ENCODE measurements at regions not wholly inside any gene's neighbourhood (a gene's known extent, or its start where the extent isn't known, plus 50 kb on each side); places are given as distances from the start of the nearest gene placed in this dataset.

DNA sequence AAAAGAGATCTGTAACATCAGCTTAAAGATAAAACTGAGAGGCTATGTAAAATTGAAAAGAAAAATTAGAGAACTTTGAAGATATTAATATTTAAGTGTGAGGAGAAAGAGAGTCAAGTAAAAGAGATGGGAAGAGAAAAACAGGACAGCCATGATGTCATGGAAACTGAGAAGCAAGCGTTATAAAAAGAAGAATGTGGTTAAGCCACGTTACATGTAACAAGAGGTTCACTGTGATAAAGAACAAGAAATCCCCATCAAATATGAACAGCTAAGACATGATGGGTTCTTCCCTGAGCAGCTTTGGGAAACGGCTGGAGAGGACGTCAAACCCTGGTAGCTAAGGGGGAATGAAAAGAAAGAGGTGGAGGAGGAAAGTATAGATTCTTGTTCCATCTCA is 1269.3 kb upstream of the TENM3 start:
- intact Hi-C loops (cut with DNase I): no loop called here
- Histone ChIP-seq H3K36me3 (no peaks in the 10 kb centered on the region), H3K9me3 (no peaks in the 10 kb centered on the region), H3K4me3 (no peak overlapping the region), H3K27ac (replicated peaks in 1 of 4) (no peak overlapping the region), H3K27me3 (no peaks in the 10 kb centered on the region), H3K4me1 (no peaks in the 10 kb centered on the region)
- TF ChIP-seq EP300 (IDR thresholded peaks at IDR 0.05): no peak
- no peak for TF ChIP-seq POLR2AphosphoS5 (IDR thresholded peaks at IDR 0.05)
- TF ChIP-seq POLR2A (IDR thresholded peaks at IDR 0.05; ENCODE audit: low read depth): no peak
- TF ChIP-seq, protein P1, sequence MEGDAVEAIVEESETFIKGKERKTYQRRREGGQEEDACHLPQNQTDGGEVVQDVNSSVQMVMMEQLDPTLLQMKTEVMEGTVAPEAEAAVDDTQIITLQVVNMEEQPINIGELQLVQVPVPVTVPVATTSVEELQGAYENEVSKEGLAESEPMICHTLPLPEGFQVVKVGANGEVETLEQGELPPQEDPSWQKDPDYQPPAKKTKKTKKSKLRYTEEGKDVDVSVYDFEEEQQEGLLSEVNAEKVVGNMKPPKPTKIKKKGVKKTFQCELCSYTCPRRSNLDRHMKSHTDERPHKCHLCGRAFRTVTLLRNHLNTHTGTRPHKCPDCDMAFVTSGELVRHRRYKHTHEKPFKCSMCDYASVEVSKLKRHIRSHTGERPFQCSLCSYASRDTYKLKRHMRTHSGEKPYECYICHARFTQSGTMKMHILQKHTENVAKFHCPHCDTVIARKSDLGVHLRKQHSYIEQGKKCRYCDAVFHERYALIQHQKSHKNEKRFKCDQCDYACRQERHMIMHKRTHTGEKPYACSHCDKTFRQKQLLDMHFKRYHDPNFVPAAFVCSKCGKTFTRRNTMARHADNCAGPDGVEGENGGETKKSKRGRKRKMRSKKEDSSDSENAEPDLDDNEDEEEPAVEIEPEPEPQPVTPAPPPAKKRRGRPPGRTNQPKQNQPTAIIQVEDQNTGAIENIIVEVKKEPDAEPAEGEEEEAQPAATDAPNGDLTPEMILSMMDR (IDR thresholded peaks at IDR 0.05): no peak
- DNase-seq (ENCODE audit: extremely low spot score): no peak
- WGBS: 79% methylated on average over 4 of the region's 4 CpGs

DNA sequence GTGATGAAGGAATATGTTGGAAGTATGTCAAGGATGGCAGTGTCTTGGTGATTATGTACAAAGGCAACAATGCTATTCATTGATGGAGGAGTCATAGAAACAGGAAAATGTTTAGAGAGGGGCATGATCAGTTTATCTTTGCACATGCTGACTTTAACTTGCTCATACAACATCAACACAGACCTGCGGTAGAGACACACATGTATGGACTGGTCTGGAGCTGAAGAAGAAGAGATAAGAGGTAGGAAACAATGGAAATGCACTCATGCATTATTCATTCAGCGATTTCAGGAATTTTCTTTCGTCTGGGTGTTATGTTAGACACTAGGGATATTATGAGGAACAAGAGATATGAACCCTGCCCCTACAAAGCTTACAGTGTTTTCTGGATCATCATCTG is 1252.3 kb upstream of the TENM3 start:
- intact Hi-C loops (cut with DNase I): no loop called here
- WGBS: 80% methylated on average over 3 of the region's 3 CpGs

DNA sequence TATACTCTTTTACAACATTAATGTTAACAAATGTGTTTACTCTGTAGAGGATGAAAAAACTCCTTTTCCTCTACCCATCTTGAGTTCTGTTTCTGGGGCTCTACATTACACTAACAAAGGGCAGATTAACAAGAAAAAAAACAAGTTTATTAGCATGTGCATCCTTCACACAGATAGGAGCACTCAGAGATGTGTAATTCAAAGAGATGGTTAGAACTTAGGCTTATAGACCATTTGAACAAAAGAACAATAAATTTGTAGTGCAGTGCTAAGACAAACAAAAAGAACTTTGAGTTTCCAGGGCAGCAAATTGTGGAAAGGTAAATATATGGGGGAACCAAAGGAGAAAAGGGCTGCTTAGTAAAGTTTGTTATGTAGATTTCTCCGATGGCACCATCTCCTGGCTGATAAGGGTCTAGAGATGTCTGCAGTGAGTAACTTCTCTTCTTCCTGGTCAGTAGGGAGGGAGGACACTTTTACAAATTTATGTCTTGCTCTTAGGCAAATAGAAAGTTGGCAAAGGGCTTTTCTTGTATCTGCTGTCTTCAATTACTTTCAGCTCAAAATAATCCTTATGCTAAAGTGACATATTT is 1249.9 kb upstream of the TENM3 start:
- Histone ChIP-seq H3K4me1 (no peaks in the 10 kb centered on the region), H3K4me3 (no peak overlapping the region), H3K27ac (replicated peaks in 1 of 4) (no peak overlapping the region), H3K9me3 (no peaks in the 10 kb centered on the region), H3K36me3 (no peaks in the 10 kb centered on the region), H3K27me3 (no peaks in the 10 kb centered on the region)
- intact Hi-C loops (cut with DNase I): no loop called here
- DNase-seq (ENCODE audit: extremely low spot score): no peak
- 74% methylated on average over 1 of the region's 1 CpG for WGBS
- TF ChIP-seq, protein P1 (IDR thresholded peaks at IDR 0.05): no peak
- no peak for TF ChIP-seq POLR2AphosphoS5 (IDR thresholded peaks at IDR 0.05)
- no peak for TF ChIP-seq EP300 (IDR thresholded peaks at IDR 0.05)
- no peak for TF ChIP-seq POLR2A (IDR thresholded peaks at IDR 0.05; ENCODE audit: low read depth)

More for the DNA sequence above, 1252.3 kb upstream of the TENM3 start:
- no peaks in the 10 kb centered on the region for H3K4me1 ChIP-seq
- H3K27me3 ChIP-seq: no peaks in the 10 kb centered on the region
- no peak overlapping the region for H3K27ac ChIP-seq (replicated peaks in 1 of 4)
- no peaks in the 10 kb centered on the region for H3K36me3 ChIP-seq
- H3K9me3 ChIP-seq: no peaks in the 10 kb centered on the region
- H3K4me3 ChIP-seq: no peak overlapping the region
- no peak for TF ChIP-seq POLR2AphosphoS5 (IDR thresholded peaks at IDR 0.05)
- TF ChIP-seq, protein P1 (IDR thresholded peaks at IDR 0.05): no peak
- TF ChIP-seq EP300 (IDR thresholded peaks at IDR 0.05): no peak
- no peak for TF ChIP-seq POLR2A (IDR thresholded peaks at IDR 0.05; ENCODE audit: low read depth)
- DNase-seq (ENCODE audit: extremely low spot score): no peak

DNA sequence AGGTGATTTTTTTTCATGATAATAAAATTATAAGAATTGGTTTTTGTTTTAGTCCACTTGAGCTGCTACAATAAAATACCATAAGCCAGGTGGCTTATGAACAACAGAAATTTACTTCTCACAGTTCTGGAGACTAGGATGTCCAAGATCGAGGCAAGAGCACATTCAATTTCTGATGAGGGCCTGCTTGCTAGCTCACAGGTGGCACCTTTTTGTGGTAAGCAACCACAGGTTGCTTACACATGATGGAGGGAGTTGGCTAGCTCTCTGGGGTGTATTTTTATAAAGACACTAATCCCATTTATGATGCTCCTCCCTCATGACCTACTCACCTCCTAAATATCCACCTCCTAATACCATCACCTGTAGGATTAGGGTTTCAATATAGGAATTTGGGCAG is 1248.5 kb upstream of the TENM3 start:
- DNase-seq (ENCODE audit: extremely low spot score): no peak
- Histone ChIP-seq H3K4me1 (no peaks in the 10 kb centered on the region), H3K27ac (replicated peaks in 1 of 4) (no peak overlapping the region), H3K27me3 (no peaks in the 10 kb centered on the region), H3K4me3 (no peak overlapping the region), H3K9me3 (no peaks in the 10 kb centered on the region), H3K36me3 (no peaks in the 10 kb centered on the region)
- 84% methylated on average over 1 of the region's 1 CpG for WGBS
- TF ChIP-seq, protein P1 (IDR thresholded peaks at IDR 0.05): no peak
- no peak for TF ChIP-seq POLR2AphosphoS5 (IDR thresholded peaks at IDR 0.05)
- no peak for TF ChIP-seq EP300 (IDR thresholded peaks at IDR 0.05)
- no peak for TF ChIP-seq POLR2A (IDR thresholded peaks at IDR 0.05; ENCODE audit: low read depth)
- intact Hi-C loops (cut with DNase I): no loop called here

DNA sequence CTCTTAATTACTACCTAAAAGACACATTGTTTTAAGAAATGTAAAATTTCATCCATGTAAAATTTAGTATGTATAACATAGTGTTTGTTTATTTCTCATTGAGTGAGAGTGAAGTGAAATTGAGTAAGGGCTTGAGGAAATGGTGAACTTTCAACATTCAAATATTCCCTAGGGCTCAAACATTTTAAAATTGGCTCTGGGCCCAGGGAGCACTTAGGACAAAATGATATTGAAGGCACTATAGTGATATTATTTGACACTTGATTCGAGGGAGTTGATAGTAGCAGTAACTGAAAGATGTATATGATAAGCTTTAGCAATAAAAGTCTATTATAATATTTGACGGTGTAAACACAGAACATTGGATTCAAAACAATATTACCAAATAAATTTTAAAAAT is 1244.0 kb upstream of the TENM3 start:
- WGBS: 17% methylated on average over 2 of the region's 2 CpGs
- H3K9me3 ChIP-seq: no peaks in the 10 kb centered on the region
- no peaks in the 10 kb centered on the region for H3K36me3 ChIP-seq
- TF ChIP-seq, protein P1 (IDR thresholded peaks at IDR 0.05): no peak
- TF ChIP-seq EP300 (IDR thresholded peaks at IDR 0.05) (no peak), POLR2A (IDR thresholded peaks at IDR 0.05; ENCODE audit: low read depth) (no peak), POLR2AphosphoS5 (IDR thresholded peaks at IDR 0.05) (no peak)
- H3K27me3 ChIP-seq: no peaks in the 10 kb centered on the region
- DNase-seq (ENCODE audit: extremely low spot score): no peak
- no peaks in the 10 kb centered on the region for H3K4me1 ChIP-seq
- no peak overlapping the region for H3K27ac ChIP-seq (replicated peaks in 1 of 4)
- no peak overlapping the region for H3K4me3 ChIP-seq
- intact Hi-C loops (cut with DNase I): no loop called here

All from esophagus muscularis mucosa (tissue), 4 donors.